Mucosa of descending colon (tissue), 3 donors: ENCODE measurements at regions not wholly inside any gene's neighbourhood (a gene's known extent, or its start where the extent isn't known, plus 50 kb on each side); places are given as distances from the start of the nearest gene placed in this dataset.
"Not testable (repeated sequence)": the region's sequence is repeated elsewhere in the genome, so short reads cannot be mapped to it uniquely, and the experiment has no call there.

Experiments used
- ATAC-seq: fragments of 200-7000 bp; cut with Tn5 transposase; one replicate; pipeline ENCODE4 v1.9.1; 2020; ENCODE audit warnings: mild to moderate bottlenecking, moderate library complexity
- DNase-seq, 3 donors: peaks; one replicate each; pipeline ENCODE4 v3.0.0-alpha.2; 2020
- H3K36me3 ChIP-seq: fragments of 200-600 bp; one replicate; pipeline ENCODE4 v1.8.0; 2021; ENCODE audit warnings: low read depth, mild to moderate bottlenecking
- H3K4me1 ChIP-seq: fragments of 200-600 bp; one replicate; pipeline ENCODE4 v1.8.0; 2021; ENCODE audit warnings: low read depth, mild to moderate bottlenecking
- H3K4me3 ChIP-seq: fragments of 200-600 bp; one replicate; pipeline ENCODE4 v1.8.0; 2021; ENCODE audit warnings: mild to moderate bottlenecking
- H3K9me3 ChIP-seq: fragments of 200-600 bp; one replicate; pipeline ENCODE4 v1.8.0; 2021; ENCODE audit warnings: mild to moderate bottlenecking
- intact Hi-C, 2 donors: fragments of 100-400 bp; cut with DNase I in 1 of 2; cut with micrococcal nuclease in 1 of 2; formaldehyde crosslinking; loops; one replicate each; pipeline versions ENCODE4 v1.11.0 to v1.11.1; 2022; cut with DNase I, micrococcal nuclease
- donor health status: DM: no; HTN: no; CAD: no; lungs with moderate emphysema.
- donor health status: DM: no; HTN: no; CAD: no.
- donor health status: DM: no; HTN: yes; CAD: no.

DNA sequence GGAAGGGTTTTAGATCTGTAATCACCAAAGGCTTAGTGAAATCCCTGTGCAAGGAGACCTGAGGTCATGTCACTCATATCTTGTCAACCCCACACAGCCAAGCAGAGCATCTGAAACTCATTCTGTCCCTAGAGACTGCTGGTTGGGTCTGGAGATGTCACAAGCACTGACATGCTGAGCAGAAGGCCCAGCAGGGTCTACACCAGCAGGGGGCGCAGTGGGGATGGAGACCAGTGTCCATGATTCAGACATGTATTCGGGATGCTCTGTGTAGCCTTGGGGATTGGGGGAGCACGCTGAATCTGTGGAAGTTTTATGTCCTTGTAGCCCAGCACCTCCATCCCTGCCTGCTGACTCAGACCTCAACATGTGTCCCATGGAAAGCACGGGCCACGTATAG lies 1247.3 kb downstream of the RPIA start:
- DNase-seq, intact Hi-C loops, H3K9me3 ChIP-seq, H3K4me3 ChIP-seq, H3K36me3 ChIP-seq, H3K4me1 ChIP-seq: not testable (repeated sequence)
- ATAC-seq: peak; percentile 83

DNA sequence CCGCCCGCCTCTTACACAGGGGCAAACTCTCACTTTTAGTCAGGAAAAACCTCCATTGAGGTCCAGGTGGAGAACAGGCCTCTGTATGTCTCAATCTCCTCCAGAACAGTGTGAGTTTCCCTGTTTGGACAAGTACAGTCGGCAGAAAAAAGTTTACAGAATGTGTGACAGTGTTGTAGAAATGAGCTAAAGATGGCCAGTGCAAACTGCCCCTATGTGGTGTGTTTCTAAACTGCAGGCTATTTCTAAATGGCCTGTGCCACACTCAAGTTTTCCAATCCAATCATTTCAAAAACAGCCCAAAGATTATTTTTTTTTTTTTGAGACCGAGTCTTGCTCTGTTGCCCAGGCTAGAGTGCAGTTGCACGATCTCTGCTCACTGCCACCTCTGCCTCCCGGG lies 1252.8 kb downstream of the RPIA start:
- intact Hi-C loops, H3K4me3 ChIP-seq, H3K36me3 ChIP-seq, H3K4me1 ChIP-seq, H3K9me3 ChIP-seq, DNase-seq: not testable (repeated sequence)
- peak; percentile 64 for ATAC-seq

DNA sequence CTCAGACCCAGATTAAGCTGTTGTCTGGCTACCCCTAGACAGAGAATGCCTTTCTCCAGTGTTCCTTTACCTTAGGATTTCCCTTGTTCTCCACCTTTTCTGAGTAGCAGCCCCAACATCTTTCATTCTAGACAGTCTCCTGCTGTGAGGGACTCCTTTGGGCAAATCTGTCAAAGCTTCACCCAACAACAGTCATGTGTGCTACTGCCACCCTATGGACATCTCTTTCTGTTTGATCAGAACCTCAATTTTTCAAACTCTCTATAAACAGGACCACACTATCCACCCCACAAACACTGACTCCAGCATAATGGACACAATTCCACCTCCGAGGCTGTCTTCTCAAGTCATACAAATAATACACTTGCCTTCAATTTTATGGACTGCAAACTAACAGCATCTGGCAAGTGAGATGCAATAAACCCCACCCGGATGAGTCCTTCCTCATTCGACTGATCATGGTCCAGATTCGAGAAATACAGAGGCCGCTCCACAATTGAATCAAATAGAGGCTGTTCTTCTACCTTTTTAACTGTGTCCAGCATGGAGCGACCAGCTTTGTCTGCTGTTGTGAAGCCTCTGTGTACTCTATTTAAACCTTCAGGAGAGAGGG lies 1253.6 kb downstream of the RPIA start:
- H3K9me3 ChIP-seq, DNase-seq, H3K4me3 ChIP-seq, H3K4me1 ChIP-seq, intact Hi-C loops, H3K36me3 ChIP-seq: not testable (repeated sequence)
- ATAC-seq: peak; percentile 81

DNA sequence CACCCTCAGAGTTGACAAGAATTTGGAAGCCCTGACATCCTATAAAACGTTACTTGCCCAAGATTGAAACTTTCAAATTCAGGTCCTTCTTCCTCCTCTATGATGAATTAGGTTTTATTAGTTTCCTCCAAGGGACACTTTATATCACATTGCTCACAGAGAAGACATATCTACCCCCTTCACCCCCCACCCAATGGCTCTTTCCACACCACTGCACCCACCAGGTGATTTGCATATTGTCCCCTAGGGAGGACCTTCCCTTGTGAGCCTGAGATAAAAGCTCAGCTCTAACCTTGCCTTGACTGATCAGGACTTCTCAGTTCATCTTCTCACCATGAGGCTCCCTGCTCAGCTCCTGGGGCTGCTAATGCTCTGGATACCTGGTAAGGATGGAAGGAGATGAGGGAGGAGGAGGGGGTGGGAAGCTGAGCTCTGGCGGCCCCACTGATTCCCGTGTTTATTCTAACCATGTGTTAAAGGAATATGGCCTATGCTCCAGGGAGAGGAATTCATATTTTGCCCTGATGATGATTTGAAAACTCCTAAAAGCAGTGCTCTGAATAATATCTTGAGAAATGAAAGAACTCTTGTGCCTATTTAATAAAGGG lies 1255.8 kb downstream of the RPIA start:
- H3K4me1 ChIP-seq, intact Hi-C loops, H3K36me3 ChIP-seq, H3K9me3 ChIP-seq, H3K4me3 ChIP-seq, ATAC-seq, DNase-seq: not testable (repeated sequence)

DNA sequence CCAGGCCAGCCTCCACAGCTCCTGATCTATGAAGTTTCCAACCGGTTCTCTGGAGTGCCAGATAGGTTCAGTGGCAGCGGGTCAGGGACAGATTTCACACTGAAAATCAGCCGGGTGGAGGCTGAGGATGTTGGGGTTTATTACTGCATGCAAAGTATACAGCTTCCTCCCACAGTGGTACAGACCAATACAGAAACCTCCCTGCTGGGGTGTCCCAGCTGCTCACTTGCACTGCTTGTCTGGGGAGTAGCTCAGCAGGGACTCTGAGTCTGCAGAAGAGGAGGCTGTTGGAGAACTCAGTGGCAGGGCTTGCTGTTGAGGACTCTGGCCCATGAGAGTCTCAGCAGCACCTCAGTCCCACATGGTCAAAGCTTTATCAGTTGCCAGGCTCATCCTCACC lies 1256.6 kb downstream of the RPIA start:
- H3K9me3 ChIP-seq, H3K4me1 ChIP-seq, H3K4me3 ChIP-seq, H3K36me3 ChIP-seq, intact Hi-C loops, ATAC-seq, DNase-seq: not testable (repeated sequence)

DNA sequence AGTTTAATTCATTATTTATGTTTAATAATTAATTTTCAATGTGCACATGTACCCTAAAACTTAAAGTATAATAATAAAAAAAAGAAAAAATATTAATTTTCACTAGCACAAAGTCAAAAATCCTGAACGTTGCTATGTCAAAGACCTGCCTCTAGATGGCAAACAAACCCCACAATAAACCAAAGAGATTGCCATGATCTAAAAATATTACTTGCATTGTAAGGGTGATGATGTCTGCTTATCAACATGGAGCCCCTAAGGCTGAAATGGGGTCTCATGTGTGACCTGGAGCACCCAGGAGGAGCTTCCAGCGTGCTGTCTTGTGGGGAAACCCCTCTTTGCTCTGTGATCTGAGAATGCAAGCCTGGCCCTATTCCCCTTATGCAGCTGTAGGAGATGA lies 1259.3 kb downstream of the RPIA start:
- H3K4me3 ChIP-seq, intact Hi-C loops, DNase-seq, H3K36me3 ChIP-seq, H3K4me1 ChIP-seq, H3K9me3 ChIP-seq, ATAC-seq: not testable (repeated sequence)

DNA sequence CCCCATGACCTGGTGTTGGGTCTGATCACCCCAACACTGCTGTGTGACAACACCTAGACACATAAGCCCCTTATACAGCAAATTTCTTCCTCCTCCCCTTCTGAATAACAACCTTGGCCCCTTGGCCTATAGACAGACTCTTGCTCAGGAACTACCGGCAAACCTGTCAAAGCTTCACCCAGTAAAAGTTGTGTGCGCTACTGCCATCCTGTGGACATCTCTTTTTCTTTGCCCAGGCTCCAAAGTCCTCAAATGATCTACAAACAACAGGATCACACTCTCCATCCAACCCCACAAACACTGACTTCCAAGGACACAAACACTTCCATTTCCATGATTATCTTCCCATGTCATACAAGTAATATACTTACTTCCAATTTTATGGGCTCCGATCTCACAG lies 1265.8 kb downstream of the RPIA start:
- H3K36me3 ChIP-seq, H3K9me3 ChIP-seq, H3K4me3 ChIP-seq, H3K4me1 ChIP-seq, intact Hi-C loops: not testable (repeated sequence)
- ATAC-seq (peak; percentile 62), DNase-seq (peak in 1 of 3 donors; percentile 69)

DNA sequence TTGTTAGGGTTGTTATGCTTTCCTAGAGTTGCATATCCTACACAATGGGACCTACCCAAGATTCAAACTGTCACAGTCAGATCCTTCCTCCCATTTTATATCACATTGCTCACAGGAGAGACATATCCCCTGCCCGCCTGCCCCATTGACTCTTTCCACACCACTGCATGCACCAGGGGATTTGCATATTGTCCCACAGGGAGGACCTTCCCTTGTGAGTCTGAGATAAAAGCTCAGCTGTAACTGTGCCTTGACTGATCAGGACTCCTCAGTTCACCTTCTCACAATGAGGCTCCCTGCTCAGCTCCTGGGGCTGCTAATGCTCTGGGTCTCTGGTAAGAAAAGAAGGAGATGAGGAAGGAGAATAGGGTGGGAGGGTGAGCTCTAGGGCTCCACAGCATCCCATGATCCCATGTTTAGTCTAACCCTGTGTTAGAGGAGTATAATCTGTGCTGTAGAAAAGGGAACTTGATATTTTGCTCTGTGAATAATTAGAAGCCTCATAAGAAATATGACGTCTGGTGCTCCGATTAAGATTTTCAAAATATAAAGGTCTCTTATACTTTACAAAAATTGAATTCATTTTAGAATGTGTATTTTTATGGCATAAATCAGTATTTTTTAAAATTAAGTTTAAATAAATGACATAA lies 1268.4 kb downstream of the RPIA start:
- ATAC-seq, H3K36me3 ChIP-seq, H3K4me1 ChIP-seq, H3K9me3 ChIP-seq, intact Hi-C loops, H3K4me3 ChIP-seq, DNase-seq: not testable (repeated sequence)

DNA sequence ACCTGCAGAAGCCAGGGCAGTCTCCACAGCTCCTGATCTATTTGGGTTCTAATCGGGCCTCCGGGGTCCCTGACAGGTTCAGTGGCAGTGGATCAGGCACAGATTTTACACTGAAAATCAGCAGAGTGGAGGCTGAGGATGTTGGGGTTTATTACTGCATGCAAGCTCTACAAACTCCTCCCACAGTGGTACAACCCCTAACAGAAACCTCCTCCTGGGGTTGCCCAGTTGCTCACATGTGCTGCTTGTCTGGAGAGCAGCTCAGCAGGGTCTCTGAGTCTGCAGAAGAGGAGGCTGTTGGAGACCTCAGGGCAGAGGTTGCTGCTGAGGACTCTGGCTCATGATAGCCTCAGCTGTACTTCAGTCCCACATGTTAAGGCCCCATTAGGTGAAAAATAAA lies 1269.1 kb downstream of the RPIA start:
- H3K36me3 ChIP-seq, ATAC-seq, H3K9me3 ChIP-seq, intact Hi-C loops, DNase-seq, H3K4me1 ChIP-seq, H3K4me3 ChIP-seq: not testable (repeated sequence)

DNA sequence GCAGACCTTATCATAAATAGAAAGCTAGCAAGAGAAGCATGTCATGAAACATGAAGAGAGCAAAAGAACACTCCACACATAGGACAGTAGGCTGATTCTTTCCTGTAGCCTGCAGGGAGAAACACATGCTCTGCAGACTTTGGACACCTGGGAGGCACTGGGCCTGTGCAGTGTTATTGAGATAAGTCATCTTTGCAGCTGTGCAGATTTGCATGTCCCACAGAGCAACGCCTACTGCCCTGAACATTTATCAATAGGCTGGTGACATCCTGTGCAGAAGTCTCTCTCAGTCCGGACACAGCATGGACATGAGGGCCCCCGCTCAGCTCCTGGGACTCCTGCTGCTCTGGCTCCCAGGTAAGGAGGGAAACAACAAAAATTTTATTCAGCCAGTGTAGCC lies 1277.1 kb downstream of the RPIA start:
- H3K36me3 ChIP-seq, H3K4me1 ChIP-seq, DNase-seq, H3K4me3 ChIP-seq, H3K9me3 ChIP-seq, ATAC-seq, intact Hi-C loops: not testable (repeated sequence)

DNA sequence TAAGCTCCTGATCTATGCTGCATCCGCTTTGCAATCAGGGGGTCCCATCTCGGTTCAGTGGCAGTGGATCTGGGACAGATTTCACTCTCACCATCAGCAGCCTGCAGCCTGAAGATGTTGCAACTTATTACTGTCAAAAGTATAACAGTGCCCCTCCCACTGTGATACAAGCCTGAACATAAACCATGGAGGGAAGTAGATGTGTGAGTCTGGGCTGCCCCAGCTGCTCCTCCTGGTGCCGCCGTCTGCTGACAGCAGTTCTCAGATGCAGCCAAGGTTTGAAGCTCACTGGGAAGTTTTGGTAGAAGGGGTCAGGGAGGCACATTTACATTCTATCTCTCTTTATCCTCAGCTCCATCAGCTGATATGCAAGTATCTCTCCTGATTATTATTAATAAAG lies 1277.7 kb downstream of the RPIA start:
- H3K4me1 ChIP-seq, H3K4me3 ChIP-seq, intact Hi-C loops, DNase-seq, ATAC-seq, H3K9me3 ChIP-seq, H3K36me3 ChIP-seq: not testable (repeated sequence)

DNA sequence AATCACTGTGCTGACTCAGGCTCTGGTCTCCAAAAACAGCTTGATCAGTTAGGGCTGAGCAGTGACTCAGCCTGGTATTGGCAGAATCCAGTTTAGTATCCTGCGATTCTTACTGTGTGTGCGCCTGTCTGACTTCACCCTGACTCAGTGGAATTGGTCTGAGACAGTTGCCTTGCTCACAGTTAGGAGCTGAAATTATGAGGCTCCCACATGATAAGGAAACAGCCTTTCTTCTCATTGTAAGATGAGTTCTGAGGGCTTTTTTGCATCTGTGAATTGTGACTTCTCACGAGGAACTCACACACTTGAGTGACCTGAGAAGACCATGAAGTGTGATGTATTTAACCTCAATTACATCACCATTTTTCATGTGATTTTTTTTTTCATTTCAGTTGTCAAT lies 1282.4 kb downstream of the RPIA start:
- intact Hi-C loops, ATAC-seq, H3K4me1 ChIP-seq, H3K9me3 ChIP-seq, H3K4me3 ChIP-seq, DNase-seq, H3K36me3 ChIP-seq: not testable (repeated sequence)

DNA sequence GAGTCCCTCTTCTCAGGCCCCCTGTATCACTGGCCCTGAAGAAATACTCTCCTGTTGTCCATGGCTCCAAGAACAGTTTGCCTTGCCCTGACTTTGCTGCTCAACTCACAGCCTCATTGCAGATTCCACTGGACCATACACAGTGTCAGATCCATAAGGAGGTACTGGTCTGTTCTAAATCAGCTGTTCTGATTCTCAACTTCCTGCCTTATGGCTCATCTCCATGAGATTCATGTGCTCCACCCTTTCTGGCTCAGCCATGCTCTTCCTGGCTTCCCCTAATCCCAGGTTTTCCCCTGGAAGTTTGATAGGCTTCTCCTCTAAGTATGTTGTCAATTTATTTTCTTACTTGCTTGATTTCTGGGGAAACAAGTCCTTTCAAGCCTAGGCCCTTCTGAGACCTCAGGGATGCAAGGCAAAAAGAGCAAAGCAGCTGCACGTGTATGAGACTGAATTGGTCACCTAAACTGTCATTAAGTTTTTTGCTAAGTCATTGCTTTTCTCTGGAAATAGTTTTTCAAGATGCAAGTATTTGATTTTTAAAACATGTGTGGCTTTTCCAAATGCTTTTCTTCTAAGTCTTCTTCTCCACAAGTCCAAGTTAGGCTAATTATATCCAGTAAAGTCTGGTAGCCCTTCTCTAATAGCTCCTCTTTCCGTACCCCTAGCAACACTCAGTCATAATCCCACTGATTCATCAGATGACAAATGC lies 1288.5 kb downstream of the RPIA start:
- intact Hi-C loops, H3K4me3 ChIP-seq, H3K4me1 ChIP-seq, H3K36me3 ChIP-seq, ATAC-seq, H3K9me3 ChIP-seq, DNase-seq: not testable (repeated sequence)

DNA sequence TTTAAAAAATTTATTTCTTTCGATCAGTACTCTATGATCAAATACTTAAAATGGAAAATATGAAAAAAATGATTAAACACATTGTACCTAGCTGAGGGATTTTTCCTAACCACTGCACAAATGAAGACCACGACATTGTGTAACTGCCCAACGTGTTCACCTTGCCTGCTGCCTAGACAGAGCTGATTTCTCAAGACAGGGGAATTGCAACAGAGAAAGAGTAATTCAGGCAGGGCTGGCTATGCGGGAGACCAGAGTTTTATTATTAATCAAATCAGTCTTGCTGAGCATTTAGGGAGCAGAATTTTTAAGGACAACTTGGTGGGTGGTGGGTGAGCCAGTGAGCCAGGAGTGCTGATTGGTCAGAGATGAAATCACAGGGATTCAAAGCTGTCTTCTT lies 1290.8 kb downstream of the RPIA start:
- H3K4me3 ChIP-seq, intact Hi-C loops, H3K9me3 ChIP-seq, H3K36me3 ChIP-seq, ATAC-seq, H3K4me1 ChIP-seq, DNase-seq: not testable (repeated sequence)
